H1 (cell line): ENCODE measurements at regions not wholly inside any gene's neighbourhood (a gene's known extent, or its start where the extent isn't known, plus 50 kb on each side); places are given as distances from the start of the nearest gene placed in this dataset.
A peak's percentile ranks its signal among the peaks of the same experiment; 100 is the strongest.

Source experiments
- CTCF ChIA-PET: fragments of 300-600 bp; sonication (Branson Sonifier 250); formaldehyde crosslinking; loops from one replicate; lab custom pipeline; 2021; ENCODE audit not compliant: partially characterized antibody; lab: Charles Lee
- POLR2A ChIA-PET: fragments of 300-600 bp; sonication (Branson Sonifier 250); formaldehyde crosslinking; loops from one replicate; lab custom pipeline; 2021; ENCODE audit warnings: inconsistent platforms; ENCODE audit not compliant: partially characterized antibody; lab: Charles Lee
- DNase-seq, 2 experiments: peaks; one replicate each; pipeline versions ENCODE4 v3.0.0 to v3.0.0-alpha.2; 2010 to 2022; ENCODE audit warnings: low spot score in 2 of 2, low read depth in 1 of 2, mixed read lengths in 1 of 2
- FAIRE-seq: peaks from 2 replicates; lab custom pipeline; 2011; peaks lifted over from hg19 to GRCh38; lab: Jason Lieb, UNC
- H2AFZ ChIP-seq: 2 replicates; pipeline ENCODE4 v1.8.1; 2012; ENCODE audit warnings: low read length, inconsistent platforms
- H2AK5ac ChIP-seq: 2 replicates; pipeline ENCODE4 v1.6.1; 2013; ENCODE audit warnings: low read depth, low read length
- H2BK120ac ChIP-seq: replicated peaks from 2 replicates; pipeline ENCODE3; 2013; ENCODE audit warnings: low read depth, low read length, inconsistent platforms
- H2BK12ac ChIP-seq: 2 replicates; pipeline ENCODE4 v1.6.1; 2013; ENCODE audit warnings: low read depth, low read length
- H2BK15ac ChIP-seq: 2 replicates; pipeline ENCODE4 v1.6.1; 2013; ENCODE audit warnings: low read length
- H2BK20ac ChIP-seq: 2 replicates; pipeline ENCODE4 v1.6.1; 2013; ENCODE audit warnings: low read length
- H2BK5ac ChIP-seq: 2 replicates; pipeline ENCODE4 v1.6.1; 2013; ENCODE audit warnings: low read depth, low read length
- H3K14ac ChIP-seq: 2 replicates; pipeline ENCODE4 v1.6.1; 2013; ENCODE audit warnings: inconsistent platforms; ENCODE audit not compliant: insufficient read length
- H3K18ac ChIP-seq: 2 replicates; pipeline ENCODE4 v1.6.1; 2013; ENCODE audit warnings: low read length; ENCODE audit errors: extremely low read depth
- H3K23ac ChIP-seq: 2 replicates; pipeline ENCODE4 v1.6.1; 2013; ENCODE audit warnings: inconsistent platforms; ENCODE audit not compliant: insufficient read length
- H3K23me2 ChIP-seq: 2 replicates; pipeline ENCODE4 v1.6.1; 2013; ENCODE audit warnings: low read depth, low read length
- H3K27ac ChIP-seq: 2 replicates; pipeline ENCODE4 v1.6.1; 2011; ENCODE audit warnings: low read depth, low read length, inconsistent platforms
- H3K27me3 ChIP-seq, 4 experiments: replicated peaks in 1 of 4; 1 replicate in 1 of 4; 2 replicates in 3 of 4; pipeline versions ENCODE4 v1.6.1 to v1.8.1; 2011 to 2013; ENCODE audit warnings: low read length in 3 of 4, mild to moderate bottlenecking in 3 of 4, inconsistent platforms in 2 of 4, mixed read lengths in 2 of 4, moderate library complexity in 1 of 4; ENCODE audit not compliant: control insufficient read depth in 3 of 4, insufficient read depth in 3 of 4; ENCODE audit errors: extremely low read depth in 1 of 4
- H3K36me3 ChIP-seq, 4 experiments: 2 replicates each; pipeline versions ENCODE4 v1.6.1 to v1.8.1; 2011 to 2013; ENCODE audit warnings: mild to moderate bottlenecking in 4 of 4, low read length in 3 of 4, moderate library complexity in 2 of 4, control low read depth in 1 of 4, inconsistent platforms in 1 of 4; ENCODE audit not compliant: insufficient read depth in 4 of 4, control insufficient read depth in 2 of 4
- H3K4ac ChIP-seq: replicated peaks from 2 replicates; pipeline ENCODE3; 2013; ENCODE audit warnings: low read length, low read depth, mixed read lengths, inconsistent platforms; ENCODE audit not compliant: insufficient read length
- H3K4me1 ChIP-seq, 4 experiments: replicated peaks in 1 of 4; 1 replicate in 1 of 4; 2 replicates in 3 of 4; pipeline versions ENCODE4 v1.6.1 to v1.8.1; 2011 to 2013; ENCODE audit warnings: low read length in 3 of 4, inconsistent platforms in 2 of 4, mixed read lengths in 1 of 4; ENCODE audit not compliant: insufficient read depth in 4 of 4, control insufficient read depth in 3 of 4
- H3K4me2 ChIP-seq, 2 experiments: 2 replicates each; pipeline versions ENCODE4 v1.6.1 to v1.8.1; 2011 to 2013; ENCODE audit warnings: low read depth in 2 of 2, low read length in 2 of 2, control low read depth in 1 of 2, inconsistent platforms in 1 of 2, mild to moderate bottlenecking in 1 of 2; ENCODE audit not compliant: insufficient read depth in 1 of 2
- H3K4me3 ChIP-seq, 4 experiments: fragments of 200-600, 300-600 bp in 1 of 4; sonication (generic), shearing (Covaris generic), sonication (Bioruptor Twin) in 1 of 4; 2 replicates each; pipeline versions ENCODE4 v1.5.1 to v1.8.1; 2011 to 2016; ENCODE audit warnings: low read length in 4 of 4, low read depth in 3 of 4, control low read depth in 2 of 4, inconsistent platforms in 2 of 4, mild to moderate bottlenecking in 2 of 4, mixed read lengths in 1 of 4, moderate library complexity in 1 of 4; ENCODE audit not compliant: insufficient read depth in 2 of 4; ENCODE audit errors: extremely low read depth in 1 of 4
- H3K56ac ChIP-seq: replicated peaks from 2 replicates; pipeline ENCODE3; 2013; ENCODE audit warnings: low read depth, mild to moderate bottlenecking, mixed read lengths, low read length, inconsistent platforms; ENCODE audit not compliant: insufficient read length
- H3K79me1 ChIP-seq: 2 replicates; pipeline ENCODE4 v1.6.1; 2013; ENCODE audit warnings: low read depth, low read length, control low read depth
- H3K79me2 ChIP-seq, 2 experiments: 2 replicates each; pipeline versions ENCODE4 v1.6.1 to v1.8.1; 2012 to 2013; ENCODE audit warnings: low read length in 2 of 2, mild to moderate bottlenecking in 2 of 2, inconsistent platforms in 1 of 2; ENCODE audit not compliant: insufficient read depth in 2 of 2, control insufficient read depth in 1 of 2
- H3K9ac ChIP-seq, 4 experiments: replicated peaks in 1 of 4; 1 replicate in 1 of 4; 2 replicates in 3 of 4; pipeline versions ENCODE4 v1.6.1 to v1.8.1; 2011 to 2013; ENCODE audit warnings: low read depth in 3 of 4, low read length in 3 of 4, control low read depth in 2 of 4, mild to moderate bottlenecking in 2 of 4, moderate library complexity in 2 of 4, inconsistent platforms in 1 of 4; ENCODE audit errors: extremely low read depth in 1 of 4
- H3K9me3 ChIP-seq, 2 experiments: 2 replicates each; pipeline versions ENCODE4 v1.6.1 to v1.8.1; 2012 to 2013; ENCODE audit warnings: mild to moderate bottlenecking in 2 of 2, moderate library complexity in 2 of 2, control low read depth in 1 of 2, inconsistent platforms in 1 of 2, low read depth in 1 of 2, low read length in 1 of 2, mixed read lengths in 1 of 2; ENCODE audit not compliant: insufficient read depth in 2 of 2
- H4K20me1 ChIP-seq, 2 experiments: replicated peaks in 1 of 2; 2 replicates each; pipeline versions ENCODE3 to v1.8.1; 2011 to 2013; ENCODE audit warnings: inconsistent platforms in 2 of 2, low read length in 2 of 2, mild to moderate bottlenecking in 1 of 2; ENCODE audit not compliant: insufficient read depth in 2 of 2, control insufficient read depth in 1 of 2
- H4K5ac ChIP-seq: 2 replicates; pipeline ENCODE4 v1.6.1; 2013; ENCODE audit warnings: low read length, low read depth, mixed read lengths, inconsistent platforms; ENCODE audit not compliant: insufficient read length
- H4K8ac ChIP-seq: 2 replicates; pipeline ENCODE4 v1.8.0; 2013; ENCODE audit warnings: mild to moderate bottlenecking, moderate library complexity, low read length, inconsistent platforms; ENCODE audit not compliant: insufficient read depth; ENCODE audit errors: extremely low read depth
- H4K91ac ChIP-seq: replicated peaks from 2 replicates; pipeline ENCODE3; 2013; ENCODE audit warnings: low read length, mixed read lengths, inconsistent platforms; ENCODE audit not compliant: insufficient read length
- JUN ChIP-seq: IDR thresholded peaks from 2 replicates; pipeline ENCODE4 v1.6.1; 2011; ENCODE audit warnings: low read depth, mild to moderate bottlenecking, improper control_type of control experiment, low read length
- RAD21 ChIP-seq, 2 experiments: IDR thresholded peaks in 1 of 2; conservative IDR thresholded peaks in 1 of 2; 2 replicates each; pipeline ENCODE4 v1.6.1; 2011; ENCODE audit warnings: low read depth in 2 of 2, low read length in 2 of 2, improper control_type of control experiment in 1 of 2, inconsistent platforms in 1 of 2, mild to moderate bottlenecking in 1 of 2, moderate library complexity in 1 of 2
- WGBS, 2 experiments: shearing (Covaris generic) in 1 of 2; methylation state at CpG; one replicate each; pipeline versions ENCODE4 v1.1.6 to v1.1.7; 2013 to 2015; ENCODE audit warnings: low lambda C conversion rate in 2 of 2, mixed read lengths in 2 of 2, inconsistent platforms in 1 of 2, low coverage in 1 of 2, missing lambda C conversion rate in 1 of 2; ENCODE audit not compliant: insufficient replicate concordance in 2 of 2, insufficient coverage in 1 of 2, insufficient read length in 1 of 2; ENCODE audit errors: extremely low coverage in 1 of 2, missing lambda C conversion rate in 1 of 2; 5-methylcytosine and 5-hydroxymethylcytosine counted together
- TF ChIP-seq, protein P1 (sequence below): IDR thresholded peaks from 2 replicates; pipeline ENCODE4 v1.6.1; 2012; ENCODE audit warnings: inconsistent platforms
- TF ChIP-seq, protein P2 (sequence below): IDR thresholded peaks from 2 replicates; pipeline ENCODE4 v1.6.1; 2012; ENCODE audit warnings: inconsistent platforms
- TF ChIP-seq, protein P3 (sequence below), 3 experiments: IDR thresholded peaks; 1 replicate in 2 of 3; 2 replicates in 1 of 3; pipeline versions ENCODE4 v1.5.1 to v1.6.1; 2011; ENCODE audit warnings: low read length in 3 of 3, mild to moderate bottlenecking in 3 of 3, inconsistent platforms in 2 of 3, low read depth in 1 of 3, moderate library complexity in 1 of 3; ENCODE audit not compliant: insufficient read depth in 1 of 3; ENCODE audit errors: control extremely low read depth in 1 of 3

DNA sequence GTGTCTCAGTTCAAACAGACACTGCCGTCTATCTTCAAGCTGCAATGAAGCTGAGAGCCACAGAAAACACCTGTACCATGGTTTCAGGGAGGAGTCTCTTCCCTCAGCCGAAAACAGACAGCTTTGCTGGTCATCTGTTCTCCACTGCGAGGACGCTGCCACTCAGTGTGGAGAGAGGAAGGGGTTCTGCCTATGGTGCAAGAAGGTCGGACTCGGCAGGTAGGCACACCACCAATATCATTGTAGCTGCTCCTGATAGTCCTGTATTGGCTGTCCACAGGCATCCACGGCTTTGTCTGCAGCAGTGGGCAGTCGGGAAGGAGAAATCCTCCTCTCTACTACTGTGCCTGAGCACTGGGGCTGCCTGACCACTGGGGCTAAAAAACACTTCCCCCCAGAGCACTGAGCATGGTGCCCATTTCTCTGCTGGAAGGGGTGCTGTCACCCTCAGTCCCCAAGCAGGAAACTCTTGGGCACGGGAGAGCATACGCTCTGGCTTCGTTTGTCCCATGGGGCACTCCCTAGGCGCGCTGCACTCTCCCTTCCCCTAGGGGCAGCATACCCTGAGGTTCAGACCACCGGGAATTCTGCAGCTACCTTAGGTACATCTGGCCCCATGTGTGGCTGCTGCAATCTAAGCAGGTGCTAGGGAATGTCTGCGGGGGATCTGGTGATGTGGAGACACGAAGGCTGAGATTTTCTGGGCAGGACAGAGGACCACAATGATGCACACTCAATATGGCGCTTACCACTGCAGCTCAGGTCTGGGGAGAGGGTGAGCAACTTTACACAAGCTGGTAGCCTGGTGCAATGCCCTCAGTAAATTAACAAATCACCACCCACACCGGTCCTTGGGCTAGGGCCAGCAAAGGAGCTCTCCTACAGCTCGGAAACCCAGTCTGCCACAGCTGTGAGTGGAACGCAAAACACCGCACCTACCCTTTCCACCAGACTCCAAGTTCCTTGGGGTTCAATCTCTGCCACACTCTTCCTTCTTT is 880.9 kb upstream of the SEMA6A start:
- Histone ChIP-seq H3K4me2 (peak overlapping the region; percentile 57 to 82; a peak in 3 of 4 replicates), H2AFZ (peak overlapping the region; percentile 89)
- 85% methylated on average over 21 of the region's 21 CpGs; no CpG with 5 or more reads in 1 of the 2 experiments for WGBS, 2 experiments

More for the DNA sequence above, 880.9 kb upstream of the SEMA6A start:
- H3K14ac ChIP-seq = no peak overlapping the region
- 0 out of 2 replicates have a peak overlapping the region, but pooled peaks have one; percentile 6 for H2BK5ac ChIP-seq
- no peaks in the 10 kb centered on the region for H3K79me1 ChIP-seq
- no peak overlapping the region for H3K18ac ChIP-seq
- no peak overlapping the region for H3K27ac ChIP-seq
- no peak overlapping the region; the same call in 1 of the 2 replicates for H2BK15ac ChIP-seq
- no peaks in the 10 kb centered on the region for H3K79me2 ChIP-seq
- H3K27me3 ChIP-seq = no peaks in the 10 kb centered on the region
- FAIRE-seq (no peak), DNase-seq (peak; percentile 43 to 69)
- H3K23ac ChIP-seq = no peak overlapping the region
- TF ChIP-seq, protein P1, sequence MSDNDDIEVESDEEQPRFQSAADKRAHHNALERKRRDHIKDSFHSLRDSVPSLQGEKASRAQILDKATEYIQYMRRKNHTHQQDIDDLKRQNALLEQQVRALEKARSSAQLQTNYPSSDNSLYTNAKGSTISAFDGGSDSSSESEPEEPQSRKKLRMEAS = peak; percentile 41; the same call in 1 of the 2 replicates
- TF ChIP-seq, protein P2, sequence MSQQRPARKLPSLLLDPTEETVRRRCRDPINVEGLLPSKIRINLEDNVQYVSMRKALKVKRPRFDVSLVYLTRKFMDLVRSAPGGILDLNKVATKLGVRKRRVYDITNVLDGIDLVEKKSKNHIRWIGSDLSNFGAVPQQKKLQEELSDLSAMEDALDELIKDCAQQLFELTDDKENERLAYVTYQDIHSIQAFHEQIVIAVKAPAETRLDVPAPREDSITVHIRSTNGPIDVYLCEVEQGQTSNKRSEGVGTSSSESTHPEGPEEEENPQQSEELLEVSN = 0 out of 2 replicates have a peak, but pooled peaks have one; percentile 38
- TF ChIP-seq RAD21 (IDR thresholded peaks at IDR 0.05 in 1 of 2, conservative IDR thresholded peaks at IDR 0.05 in 1 of 2; ENCODE audit: low read depth in 2 of 2, low read length in 2 of 2) (peak; percentile 56 to 66), JUN (no peak)
- TF ChIP-seq, protein P3, sequence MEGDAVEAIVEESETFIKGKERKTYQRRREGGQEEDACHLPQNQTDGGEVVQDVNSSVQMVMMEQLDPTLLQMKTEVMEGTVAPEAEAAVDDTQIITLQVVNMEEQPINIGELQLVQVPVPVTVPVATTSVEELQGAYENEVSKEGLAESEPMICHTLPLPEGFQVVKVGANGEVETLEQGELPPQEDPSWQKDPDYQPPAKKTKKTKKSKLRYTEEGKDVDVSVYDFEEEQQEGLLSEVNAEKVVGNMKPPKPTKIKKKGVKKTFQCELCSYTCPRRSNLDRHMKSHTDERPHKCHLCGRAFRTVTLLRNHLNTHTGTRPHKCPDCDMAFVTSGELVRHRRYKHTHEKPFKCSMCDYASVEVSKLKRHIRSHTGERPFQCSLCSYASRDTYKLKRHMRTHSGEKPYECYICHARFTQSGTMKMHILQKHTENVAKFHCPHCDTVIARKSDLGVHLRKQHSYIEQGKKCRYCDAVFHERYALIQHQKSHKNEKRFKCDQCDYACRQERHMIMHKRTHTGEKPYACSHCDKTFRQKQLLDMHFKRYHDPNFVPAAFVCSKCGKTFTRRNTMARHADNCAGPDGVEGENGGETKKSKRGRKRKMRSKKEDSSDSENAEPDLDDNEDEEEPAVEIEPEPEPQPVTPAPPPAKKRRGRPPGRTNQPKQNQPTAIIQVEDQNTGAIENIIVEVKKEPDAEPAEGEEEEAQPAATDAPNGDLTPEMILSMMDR (IDR thresholded peaks at IDR 0.05; ENCODE audit: control extremely low read depth in 1 of 3, insufficient read depth in 1 of 3, low read depth in 1 of 3, low read length in 3 of 3) = peak; percentile 50 to 80 (median 78)
- no peak overlapping the region for H3K4ac ChIP-seq
- no peak overlapping the region; the same call in 1 of the 2 replicates for H2BK12ac ChIP-seq
- peak overlapping the region; percentile 39 to 78 (median 45); a peak in 7 of 8 replicates for H3K4me3 ChIP-seq
- H3K36me3 ChIP-seq = no peaks in the 10 kb centered on the region
- H4K5ac ChIP-seq = no peak overlapping the region
- POLR2A ChIA-PET = no interaction called here
- H3K9me3 ChIP-seq = peaks cover 0 to 2% of the 10 kb centered on the region in 2 experiments; a peak in 1 of 4 replicates
- no peaks in the 10 kb centered on the region for H3K4me1 ChIP-seq
- no peaks in the 10 kb centered on the region for H4K20me1 ChIP-seq
- H2AK5ac ChIP-seq = no peak overlapping the region
- CTCF ChIA-PET = interaction anchor here (0.6 to 5.7 kb wide), 65 partner anchors 8 to 1801 kb away, joined by 3 to 88 read pairs (median 3); partner anchors contain the start of gene SEMA6A
- no peak overlapping the region; a peak in 1 of 7 replicates for H3K9ac ChIP-seq
- H4K8ac ChIP-seq = peak overlapping the region; percentile 90; the same call in 1 of the 2 replicates
- H2BK20ac ChIP-seq = no peak overlapping the region
- H4K91ac ChIP-seq = no peak overlapping the region
- no peak overlapping the region for H3K56ac ChIP-seq
- H2BK120ac ChIP-seq = no peak overlapping the region
- no peaks in the 10 kb centered on the region for H3K23me2 ChIP-seq
